Naive thymus-derived CD4-positive, alpha-beta T cell (primary cell): ENCODE measurements at regions not wholly inside any gene's neighbourhood (a gene's known extent, or its start where the extent isn't known, plus 50 kb on each side); places are given as distances from the start of the nearest gene placed in this dataset.

ENCODE experiments used
- ATAC-seq: fragments of 150-1000 bp; cut with Tn5 transposase; 2 replicates; pipeline ENCODE4 v1.10.0; 2021; ENCODE audit warnings: mild to moderate bottlenecking, moderate library complexity
- CTCF ChIA-PET: fragments of 350-600 bp; sonication (Branson Sonifier 250); formaldehyde crosslinking; loops from one replicate; lab custom pipeline; 2021; ENCODE audit warnings: antibody characterized with exemption; lab: Charles Lee
- POLR2A ChIA-PET: fragments of 350-600 bp; sonication (Branson Sonifier 250); formaldehyde crosslinking; loops from one replicate; lab custom pipeline; 2021; ENCODE audit warnings: antibody characterized with exemption, inconsistent platforms; lab: Charles Lee
- DNase-seq, 9 donors: peaks; one replicate each; pipeline versions ENCODE4 v3.0.0 to v3.0.0-alpha.2; 2020 to 2022; ENCODE audit warnings: mixed read lengths in 1 of 9
- H3K27ac ChIP-seq: one replicate; pipeline ENCODE4 v1.7.0; 2013; ENCODE audit warnings: mild to moderate bottlenecking, low read depth, low read length, moderate library complexity
- H3K27me3 ChIP-seq, 2 donors: one replicate each; pipeline ENCODE4 v1.7.0; 2013; ENCODE audit warnings: low read length in 2 of 2, mild to moderate bottlenecking in 2 of 2, moderate library complexity in 2 of 2; ENCODE audit not compliant: control insufficient read depth in 2 of 2, insufficient read depth in 2 of 2
- H3K36me3 ChIP-seq, 3 experiments: 1 replicate in 2 of 3; 2 replicates in 1 of 3; pipeline ENCODE4 v1.7.0; 2013; ENCODE audit warnings: low read length in 3 of 3, mild to moderate bottlenecking in 3 of 3, moderate library complexity in 1 of 3; ENCODE audit not compliant: insufficient read depth in 3 of 3, control insufficient read depth in 2 of 3
- H3K4me1 ChIP-seq, 2 donors: one replicate each; pipeline ENCODE4 v1.7.0; 2013; ENCODE audit warnings: low read length in 2 of 2, mild to moderate bottlenecking in 2 of 2, moderate library complexity in 1 of 2; ENCODE audit not compliant: control insufficient read depth in 2 of 2, insufficient read depth in 2 of 2
- H3K4me3 ChIP-seq: 2 replicates; pipeline ENCODE4 v1.7.0; 2013; ENCODE audit warnings: mild to moderate bottlenecking, low read length
- H3K9me3 ChIP-seq, 3 experiments: 1 replicate in 2 of 3; 2 replicates in 1 of 3; pipeline ENCODE4 v1.7.0; 2013; ENCODE audit warnings: low read length in 3 of 3; ENCODE audit not compliant: control insufficient read depth in 2 of 3
- H3K27ac Mint-ChIP-seq, 9 donors: one replicate each; pipeline ENCODE4 v1.8.0; 2020 to 2022; ENCODE audit warnings: mixed read lengths in 9 of 9, mild to moderate bottlenecking in 8 of 9, moderate library complexity in 5 of 9, inconsistent platforms in 2 of 9
- H3K27me3 Mint-ChIP-seq, 5 donors: one replicate each; pipeline ENCODE4 v1.8.0; 2021 to 2022; ENCODE audit warnings: mixed read lengths in 5 of 5, mild to moderate bottlenecking in 1 of 5
- H3K36me3 Mint-ChIP-seq, 5 donors: one replicate each; pipeline ENCODE4 v1.8.0; 2020 to 2022; ENCODE audit warnings: mixed read lengths in 5 of 5, mild to moderate bottlenecking in 3 of 5, inconsistent platforms in 1 of 5
- H3K4me1 Mint-ChIP-seq, 7 donors: one replicate each; pipeline ENCODE4 v1.8.0; 2020 to 2022; ENCODE audit warnings: mixed read lengths in 7 of 7, mild to moderate bottlenecking in 3 of 7, inconsistent platforms in 1 of 7
- H3K4me3 Mint-ChIP-seq, 10 donors: one replicate each; pipeline ENCODE4 v1.8.0; 2020 to 2022; ENCODE audit warnings: mild to moderate bottlenecking in 10 of 10, mixed read lengths in 10 of 10, moderate library complexity in 6 of 10, inconsistent platforms in 2 of 10
- H3K9me3 Mint-ChIP-seq, 11 donors: one replicate each; pipeline ENCODE4 v1.8.0; 2020 to 2022; ENCODE audit warnings: mixed read lengths in 11 of 11, mild to moderate bottlenecking in 4 of 11, inconsistent platforms in 1 of 11, moderate library complexity in 1 of 11
- intact Hi-C, 2 donors: fragments of 100-400 bp; cut with micrococcal nuclease; formaldehyde crosslinking; loops; one replicate each; pipeline ENCODE4 v1.15.1; 2023

GRCh38 chr11:81472646-81473045 lies 1261.0 kb downstream of the FAM181B start:
- Mint-ChIP-seq H3K9me3 (peaks cover 0 to 14% (median 5%) of the 10 kb centered on the region in 11 donors), H3K27ac (no peak overlapping the region), H3K36me3 (no peaks in the 10 kb centered on the region), H3K27me3 (no peaks in the 10 kb centered on the region), H3K4me3 (no peak overlapping the region), H3K4me1 (no peaks in the 10 kb centered on the region)
- Histone ChIP-seq H3K27ac (no peak overlapping the region), H3K9me3 (no peaks in the 10 kb centered on the region), H3K27me3 (no peaks in the 10 kb centered on the region), H3K36me3 (no peaks in the 10 kb centered on the region), H3K4me1 (no peaks in the 10 kb centered on the region), H3K4me3 (no peak overlapping the region)
- ChIA-PET CTCF (no interaction called here), POLR2A (no interaction called here)
- DNase-seq: no peak
- ATAC-seq: no peak
- intact Hi-C loops: no loop called here

- no peak overlapping the region for H3K27ac ChIP-seq
- H3K9me3 ChIP-seq: no peaks in the 10 kb centered on the region
- H3K4me1 Mint-ChIP-seq: no peaks in the 10 kb centered on the region
- H3K9me3 Mint-ChIP-seq: peaks cover 0 to 16% (median 6%) of the 10 kb centered on the region in 11 donors
- POLR2A ChIA-PET: no interaction called here
- CTCF ChIA-PET: no interaction called here
- H3K4me3 Mint-ChIP-seq: no peak overlapping the region
- no peaks in the 10 kb centered on the region for H3K27me3 ChIP-seq
- H3K36me3 ChIP-seq: no peaks in the 10 kb centered on the region
- no peaks in the 10 kb centered on the region for H3K27me3 Mint-ChIP-seq
- no peak overlapping the region for H3K27ac Mint-ChIP-seq
- H3K36me3 Mint-ChIP-seq: no peaks in the 10 kb centered on the region
- no peak overlapping the region for H3K4me3 ChIP-seq
- intact Hi-C loops: no loop called here
- H3K4me1 ChIP-seq: no peaks in the 10 kb centered on the region
- ATAC-seq: no peak
- no peak for DNase-seq
These were observed 1263.2 kb downstream of the FAM181B start for GRCh38 chr11:81470446-81470845.

- CTCF ChIA-PET: no interaction called here
- intact Hi-C loops: no loop called here
- ATAC-seq (no peak), DNase-seq (no peak)
- Histone ChIP-seq H3K27me3 (no peaks in the 10 kb centered on the region), H3K36me3 (no peaks in the 10 kb centered on the region), H3K4me3 (no peak overlapping the region), H3K9me3 (no peaks in the 10 kb centered on the region), H3K4me1 (no peaks in the 10 kb centered on the region), H3K27ac (no peak overlapping the region)
- POLR2A ChIA-PET: no interaction called here
- Mint-ChIP-seq H3K27ac (no peak overlapping the region), H3K36me3 (no peaks in the 10 kb centered on the region), H3K27me3 (no peaks in the 10 kb centered on the region), H3K4me3 (no peak overlapping the region), H3K9me3 (peaks cover 0 to 14% (median 2%) of the 10 kb centered on the region in 11 donors), H3K4me1 (no peaks in the 10 kb centered on the region)
These were observed 1273.8 kb downstream of the FAM181B start for GRCh38 chr11:81459766-81460306.

GRCh38 chr11:81449588-81450156 lies 1284.0 kb downstream of the FAM181B start:
- intact Hi-C loops: no loop called here
- Histone ChIP-seq H3K36me3 (no peaks in the 10 kb centered on the region), H3K4me1 (no peaks in the 10 kb centered on the region), H3K27me3 (no peaks in the 10 kb centered on the region), H3K4me3 (no peak overlapping the region), H3K9me3 (peaks cover 0 to 5% (median 0%) of the 10 kb centered on the region in 3 experiments), H3K27ac (no peak overlapping the region)
- H3K27me3 Mint-ChIP-seq: no peaks in the 10 kb centered on the region
- no peaks in the 10 kb centered on the region for H3K4me1 Mint-ChIP-seq
- POLR2A ChIA-PET: no interaction called here
- CTCF ChIA-PET: no interaction called here
- peaks cover 0 to 4% (median 0%) of the 10 kb centered on the region in 5 donors for H3K36me3 Mint-ChIP-seq
- H3K9me3 Mint-ChIP-seq: peaks cover 2 to 13% (median 8%) of the 10 kb centered on the region in 11 donors
- no peak overlapping the region for H3K27ac Mint-ChIP-seq
- no peak for ATAC-seq
- no peak for DNase-seq
- H3K4me3 Mint-ChIP-seq: no peak overlapping the region

- no peak overlapping the region for H3K27ac ChIP-seq
- Mint-ChIP-seq H3K27ac (no peak overlapping the region), H3K9me3 (peaks cover 0 to 19% (median 5%) of the 10 kb centered on the region in 11 donors), H3K36me3 (no peaks in the 10 kb centered on the region), H3K27me3 (no peaks in the 10 kb centered on the region), H3K4me1 (no peaks in the 10 kb centered on the region), H3K4me3 (no peak overlapping the region)
- H3K27me3 ChIP-seq: no peaks in the 10 kb centered on the region
- no peak overlapping the region for H3K4me3 ChIP-seq
- H3K9me3 ChIP-seq: peaks cover 0 to 5% (median 0%) of the 10 kb centered on the region in 3 experiments
- ChIA-PET CTCF (no interaction called here), POLR2A (no interaction called here)
- H3K4me1 ChIP-seq: no peaks in the 10 kb centered on the region
- no peak for DNase-seq
- no peaks in the 10 kb centered on the region for H3K36me3 ChIP-seq
- intact Hi-C loops: no loop called here
- no peak for ATAC-seq
These were observed 1289.4 kb downstream of the FAM181B start for GRCh38 chr11:81444297-81444696.

- Mint-ChIP-seq H3K36me3 (no peaks in the 10 kb centered on the region), H3K9me3 (peaks cover 0 to 15% (median 0%) of the 10 kb centered on the region in 11 donors), H3K4me3 (no peak overlapping the region), H3K4me1 (no peaks in the 10 kb centered on the region), H3K27me3 (no peaks in the 10 kb centered on the region), H3K27ac (no peak overlapping the region)
- no peaks in the 10 kb centered on the region for H3K9me3 ChIP-seq
- ChIA-PET CTCF (no interaction called here), POLR2A (no interaction called here)
- ATAC-seq (no peak), DNase-seq (no peak)
- intact Hi-C loops: no loop called here
- H3K27me3 ChIP-seq: no peaks in the 10 kb centered on the region
- H3K4me3 ChIP-seq: no peak overlapping the region
- no peaks in the 10 kb centered on the region for H3K36me3 ChIP-seq
- no peak overlapping the region for H3K27ac ChIP-seq
- H3K4me1 ChIP-seq: no peaks in the 10 kb centered on the region
These were observed 1301.3 kb downstream of the FAM181B start for GRCh38 chr11:81432333-81432732.

- H3K9me3 Mint-ChIP-seq: peaks cover 0 to 14% (median 0%) of the 10 kb centered on the region in 11 donors
- no peak overlapping the region for H3K27ac Mint-ChIP-seq
- Histone ChIP-seq H3K4me1 (no peaks in the 10 kb centered on the region), H3K27ac (no peak overlapping the region), H3K4me3 (no peak overlapping the region), H3K9me3 (no peaks in the 10 kb centered on the region), H3K36me3 (no peaks in the 10 kb centered on the region), H3K27me3 (no peaks in the 10 kb centered on the region)
- POLR2A ChIA-PET: no interaction called here
- ATAC-seq (no peak), DNase-seq (no peak)
- no peaks in the 10 kb centered on the region for H3K36me3 Mint-ChIP-seq
- no peaks in the 10 kb centered on the region for H3K27me3 Mint-ChIP-seq
- H3K4me1 Mint-ChIP-seq: no peaks in the 10 kb centered on the region
- intact Hi-C loops: no loop called here
- CTCF ChIA-PET: no interaction called here
- no peak overlapping the region for H3K4me3 Mint-ChIP-seq
These were observed 1308.8 kb downstream of the FAM181B start for GRCh38 chr11:81424822-81425221.
